Hepatocyte (in vitro differentiated cells): ENCODE measurements at regions not wholly inside any gene's neighbourhood (a gene's known extent, or its start where the extent isn't known, plus 50 kb on each side); places are given as distances from the start of the nearest gene placed in this dataset.

ENCODE experiments used
- EZH2phosphoT487 ChIP-seq: fragments of 200-600 bp; sonication (generic); IDR thresholded peaks from one replicate; pipeline ENCODE4 v1.6.1; 2018; ENCODE audit warnings: antibody characterized with exemption, mild to moderate bottlenecking, low read depth, moderate library complexity; ENCODE audit not compliant: unreplicated experiment, severe bottlenecking
- TF ChIP-seq, protein P1 (sequence below): fragments of 200-600 bp; sonication (generic); IDR thresholded peaks from 2 replicates; pipeline ENCODE4 v1.5.1; 2016; ENCODE audit warnings: antibody characterized with exemption, mild to moderate bottlenecking; ENCODE audit not compliant: poor library complexity

DNA sequence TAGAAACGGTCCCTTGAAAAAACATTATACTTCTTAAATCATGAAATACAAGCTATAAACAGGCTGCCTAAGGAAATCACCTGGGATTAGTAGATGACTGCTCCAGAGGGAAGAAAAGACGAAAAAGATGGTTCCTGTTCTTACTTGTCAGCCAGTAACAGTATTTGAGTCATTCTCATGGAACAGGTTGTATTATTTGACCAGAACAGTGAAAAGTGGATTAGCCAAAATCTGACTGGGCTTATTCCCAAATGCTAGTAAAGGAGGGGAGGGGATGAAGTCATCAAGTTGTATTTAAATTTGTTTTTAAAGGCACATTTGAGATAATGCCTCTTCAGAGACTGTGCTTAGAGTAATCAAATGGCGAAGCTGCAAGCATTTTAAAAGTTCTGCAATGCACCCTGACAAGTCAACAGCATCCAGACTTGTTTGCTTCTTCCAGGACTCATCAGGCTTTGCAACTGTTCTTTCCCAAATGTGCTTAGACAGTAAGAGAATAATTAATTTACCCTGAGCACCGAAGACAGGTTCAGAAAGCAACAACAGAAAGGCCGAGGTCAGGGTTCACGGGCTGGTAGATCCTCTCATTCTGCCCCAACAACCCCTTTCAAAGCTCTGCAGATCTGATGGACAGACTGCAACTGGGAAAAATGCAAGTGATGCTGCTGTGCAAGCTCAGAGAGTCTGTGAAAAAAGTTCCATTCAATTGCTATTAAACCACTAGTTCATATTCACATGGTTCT lies 800.6 kb downstream of the KCTD16 start:
- TF ChIP-seq EZH2phosphoT487, result no peak
- TF ChIP-seq, protein P1, sequence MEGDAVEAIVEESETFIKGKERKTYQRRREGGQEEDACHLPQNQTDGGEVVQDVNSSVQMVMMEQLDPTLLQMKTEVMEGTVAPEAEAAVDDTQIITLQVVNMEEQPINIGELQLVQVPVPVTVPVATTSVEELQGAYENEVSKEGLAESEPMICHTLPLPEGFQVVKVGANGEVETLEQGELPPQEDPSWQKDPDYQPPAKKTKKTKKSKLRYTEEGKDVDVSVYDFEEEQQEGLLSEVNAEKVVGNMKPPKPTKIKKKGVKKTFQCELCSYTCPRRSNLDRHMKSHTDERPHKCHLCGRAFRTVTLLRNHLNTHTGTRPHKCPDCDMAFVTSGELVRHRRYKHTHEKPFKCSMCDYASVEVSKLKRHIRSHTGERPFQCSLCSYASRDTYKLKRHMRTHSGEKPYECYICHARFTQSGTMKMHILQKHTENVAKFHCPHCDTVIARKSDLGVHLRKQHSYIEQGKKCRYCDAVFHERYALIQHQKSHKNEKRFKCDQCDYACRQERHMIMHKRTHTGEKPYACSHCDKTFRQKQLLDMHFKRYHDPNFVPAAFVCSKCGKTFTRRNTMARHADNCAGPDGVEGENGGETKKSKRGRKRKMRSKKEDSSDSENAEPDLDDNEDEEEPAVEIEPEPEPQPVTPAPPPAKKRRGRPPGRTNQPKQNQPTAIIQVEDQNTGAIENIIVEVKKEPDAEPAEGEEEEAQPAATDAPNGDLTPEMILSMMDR, result no peak
